Astrocyte (in vitro differentiated cells and primary cell): ENCODE measurements at regions not wholly inside any gene's neighbourhood (a gene's known extent, or its start where the extent isn't known, plus 50 kb on each side); places are given as distances from the start of the nearest gene placed in this dataset.

Source experiments
- DNase-seq: peaks from one replicate; pipeline ENCODE4 v3.0.0-alpha.2; 2010; ENCODE audit warnings: low read depth
- FAIRE-seq: peaks from 2 replicates; lab custom pipeline; 2011; peaks lifted over from hg19 to GRCh38; lab: Jason Lieb, UNC
- H2AFZ ChIP-seq: 2 replicates; pipeline ENCODE4 v1.6.0; 2012; ENCODE audit warnings: low read depth, low read length, inconsistent platforms
- H3K27ac ChIP-seq: 2 replicates; pipeline ENCODE4 v1.5.1; 2011; ENCODE audit warnings: low read depth, low read length, inconsistent platforms
- H3K27me3 ChIP-seq: 2 replicates; pipeline ENCODE4 v1.6.0; 2011; ENCODE audit warnings: low read length, inconsistent platforms; ENCODE audit not compliant: insufficient read depth
- H3K36me3 ChIP-seq: 2 replicates; pipeline ENCODE4 v1.5.1; 2011; ENCODE audit warnings: low read length, inconsistent platforms; ENCODE audit not compliant: insufficient read depth
- H3K4me1 ChIP-seq: 2 replicates; pipeline ENCODE4 v1.5.1; 2011; ENCODE audit warnings: low read length, inconsistent platforms; ENCODE audit not compliant: insufficient read depth
- H3K4me2 ChIP-seq: 2 replicates; pipeline ENCODE4 v1.6.0; 2012; ENCODE audit warnings: low read length, inconsistent platforms
- H3K4me3 ChIP-seq: 2 replicates; pipeline ENCODE4 v1.5.1; 2011; ENCODE audit warnings: low read depth, mild to moderate bottlenecking, low read length, inconsistent platforms; ENCODE audit not compliant: insufficient read depth
- H3K79me2 ChIP-seq: 2 replicates; pipeline ENCODE4 v1.6.0; 2012; ENCODE audit warnings: mild to moderate bottlenecking, low read length, inconsistent platforms; ENCODE audit not compliant: insufficient read depth
- H3K9ac ChIP-seq: 2 replicates; pipeline ENCODE4 v1.6.0; 2012; ENCODE audit warnings: mild to moderate bottlenecking, low read length, inconsistent platforms
- H3K9me3 ChIP-seq: 2 replicates; pipeline ENCODE4 v1.5.1; 2012; ENCODE audit warnings: low read depth, mild to moderate bottlenecking, low read length, inconsistent platforms; ENCODE audit not compliant: insufficient read depth
- H4K20me1 ChIP-seq: 2 replicates; pipeline ENCODE4 v1.6.0; 2012; ENCODE audit warnings: low read length, inconsistent platforms; ENCODE audit not compliant: insufficient read depth
- H3K27ac Mint-ChIP-seq: one replicate; pipeline ENCODE4 v1.8.0; 2021; ENCODE audit warnings: mild to moderate bottlenecking, mixed read lengths; ENCODE audit not compliant: unreplicated experiment
- H3K27me3 Mint-ChIP-seq: one replicate; pipeline ENCODE4 v1.8.0; 2021; ENCODE audit warnings: low read depth, mixed read lengths; ENCODE audit not compliant: unreplicated experiment
- H3K36me3 Mint-ChIP-seq: one replicate; pipeline ENCODE4 v1.8.0; 2021; ENCODE audit warnings: low read depth, mixed read lengths; ENCODE audit not compliant: unreplicated experiment
- H3K4me1 Mint-ChIP-seq: one replicate; pipeline ENCODE4 v1.8.0; 2021; ENCODE audit warnings: low read depth, mixed read lengths; ENCODE audit not compliant: unreplicated experiment
- H3K4me3 Mint-ChIP-seq: one replicate; pipeline ENCODE4 v1.8.0; 2021; ENCODE audit warnings: mild to moderate bottlenecking, moderate library complexity, mixed read lengths; ENCODE audit not compliant: unreplicated experiment
- H3K9me3 Mint-ChIP-seq: one replicate; pipeline ENCODE4 v1.8.0; 2021; ENCODE audit warnings: mild to moderate bottlenecking, mixed read lengths; ENCODE audit not compliant: unreplicated experiment
- CTCF ChIP-seq: IDR thresholded peaks from 2 replicates; pipeline ENCODE4 v1.5.1; 2011; ENCODE audit warnings: low read depth, mild to moderate bottlenecking, inconsistent platforms, low read length, moderate library complexity; ENCODE audit not compliant: insufficient read depth
- EZH2 ChIP-seq: IDR thresholded peaks from 2 replicates; pipeline ENCODE4 v1.6.1; 2012; ENCODE audit warnings: mild to moderate bottlenecking, low read length, inconsistent platforms; ENCODE audit not compliant: insufficient read depth

DNA sequence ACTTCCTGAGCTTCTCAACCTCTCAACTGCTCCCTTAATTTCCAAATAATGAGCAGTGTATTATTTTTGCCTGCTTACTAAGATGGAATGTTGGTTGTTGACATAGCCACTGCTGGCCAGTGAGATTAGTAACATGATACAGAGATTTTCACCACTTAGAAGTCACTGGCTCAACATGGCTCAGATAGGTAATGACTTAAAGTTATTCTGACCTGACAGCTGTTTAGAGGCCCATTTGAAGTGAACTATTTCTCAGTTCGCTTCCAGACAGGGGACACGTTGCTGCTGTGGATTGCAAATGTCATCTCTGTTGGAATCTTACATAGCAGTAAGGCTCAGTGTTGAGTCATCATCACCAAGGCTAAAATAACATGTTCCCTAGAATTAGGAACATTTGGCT is 490.2 kb downstream of the TLE4 start:
- H3K27me3 ChIP-seq = no peaks in the 10 kb centered on the region
- H3K9ac ChIP-seq = peak overlapping the region; percentile 53
- peaks cover 2% of the 10 kb centered on the region for H3K9me3 ChIP-seq
- no peak overlapping the region for H3K4me3 ChIP-seq
- H3K4me1 ChIP-seq = peaks cover 19% of the 10 kb centered on the region
- Mint-ChIP-seq H3K36me3 (no peaks in the 10 kb centered on the region), H3K9me3 (peaks cover 3% of the 10 kb centered on the region), H3K27me3 (no peaks in the 10 kb centered on the region), H3K27ac (peak overlapping the region; percentile 75), H3K4me3 (no peak overlapping the region), H3K4me1 (peaks cover 21% of the 10 kb centered on the region)
- no peaks in the 10 kb centered on the region for H3K36me3 ChIP-seq
- H2AFZ ChIP-seq = peak overlapping the region; percentile 20
- no peaks in the 10 kb centered on the region for H3K79me2 ChIP-seq
- H3K4me2 ChIP-seq = peak overlapping the region; percentile 64
- TF ChIP-seq CTCF (no peak), EZH2 (no peak)
- peak; percentile 96 for DNase-seq
- H4K20me1 ChIP-seq = no peaks in the 10 kb centered on the region
- FAIRE-seq = peak; percentile 96
- H3K27ac ChIP-seq = peak overlapping the region; percentile 87

DNA sequence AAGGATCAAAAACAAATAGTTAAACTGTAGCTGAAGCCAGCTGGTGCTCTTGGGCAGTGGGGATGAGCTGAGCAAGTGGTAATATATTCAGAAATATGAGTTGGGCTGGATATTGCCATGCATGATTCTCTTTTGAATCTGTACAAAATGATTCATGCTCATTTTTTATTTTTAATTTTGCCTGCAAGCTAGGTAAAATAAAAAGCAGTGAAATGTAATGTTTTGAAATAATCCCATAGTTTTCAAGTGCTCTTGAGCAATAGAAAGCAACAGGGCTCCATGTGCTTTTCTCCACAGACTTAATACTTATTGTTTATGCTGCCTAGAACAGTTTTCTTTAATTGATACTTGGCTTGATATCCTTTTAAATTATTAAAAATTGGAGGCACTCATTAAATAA is 489.3 kb downstream of the TLE4 start:
- Histone ChIP-seq H3K4me2 (peak overlapping the region; percentile 58), H3K4me3 (no peak overlapping the region), H3K36me3 (no peaks in the 10 kb centered on the region), H4K20me1 (no peaks in the 10 kb centered on the region), H3K79me2 (no peaks in the 10 kb centered on the region), H3K9me3 (peaks cover 2% of the 10 kb centered on the region), H3K9ac (peak overlapping the region; percentile 53), H3K27me3 (no peaks in the 10 kb centered on the region), H3K4me1 (peaks cover 19% of the 10 kb centered on the region), H3K27ac (peak overlapping the region; percentile 87), H2AFZ (no peak overlapping the region)
- no peak for TF ChIP-seq EZH2
- Mint-ChIP-seq H3K27me3 (no peaks in the 10 kb centered on the region), H3K27ac (peak overlapping the region; percentile 75), H3K9me3 (peaks cover 3% of the 10 kb centered on the region), H3K36me3 (no peaks in the 10 kb centered on the region), H3K4me1 (peaks cover 21% of the 10 kb centered on the region), H3K4me3 (no peak overlapping the region)
- DNase-seq = no peak
- no peak for FAIRE-seq

DNA sequence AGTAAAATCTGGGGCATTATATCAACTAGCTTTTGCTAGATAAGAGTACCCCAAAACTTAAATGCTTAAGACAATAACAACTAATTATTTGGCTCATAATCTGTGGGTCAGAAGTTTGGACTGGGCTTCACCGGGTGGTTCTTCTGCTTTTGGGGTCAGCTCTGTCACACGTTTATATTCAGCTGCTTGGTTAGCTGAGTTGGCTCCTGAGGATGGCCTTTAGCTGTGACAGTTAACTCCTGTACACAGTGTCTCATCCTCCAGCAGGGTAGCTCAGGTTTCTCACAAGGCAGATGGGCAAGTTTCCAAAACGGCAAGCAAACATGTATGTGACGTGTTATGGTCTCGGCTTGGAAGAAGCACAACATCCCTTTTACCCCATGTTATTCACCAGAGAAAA is 488.2 kb downstream of the TLE4 start:
- Mint-ChIP-seq H3K27ac (peak overlapping the region; percentile 36), H3K9me3 (peaks cover 3% of the 10 kb centered on the region), H3K36me3 (no peaks in the 10 kb centered on the region), H3K27me3 (no peaks in the 10 kb centered on the region), H3K4me3 (no peak overlapping the region), H3K4me1 (peaks cover 19% of the 10 kb centered on the region)
- H4K20me1 ChIP-seq = no peaks in the 10 kb centered on the region
- no peak overlapping the region for H3K27ac ChIP-seq
- H3K79me2 ChIP-seq = no peaks in the 10 kb centered on the region
- H3K4me3 ChIP-seq = no peak overlapping the region
- no peak overlapping the region for H3K4me2 ChIP-seq
- H3K36me3 ChIP-seq = no peaks in the 10 kb centered on the region
- H3K9me3 ChIP-seq = peaks cover 2% of the 10 kb centered on the region
- peaks cover 19% of the 10 kb centered on the region for H3K4me1 ChIP-seq
- H2AFZ ChIP-seq = no peak overlapping the region
- DNase-seq = no peak
- H3K9ac ChIP-seq = no peak overlapping the region
- no peak for TF ChIP-seq EZH2
- no peak for TF ChIP-seq CTCF
- no peaks in the 10 kb centered on the region for H3K27me3 ChIP-seq
- FAIRE-seq = no peak
